ENCODE measurements at regions not wholly inside any gene's neighbourhood (a gene's known extent, or its start where the extent isn't known, plus 50 kb on each side); places are given as distances from the start of the nearest gene placed in this dataset.

GRCh38 chrX:73270753-73271152 lies 56.1 kb upstream of the NAP1L2 start:
- no peak for TF ChIP-seq CTCF (IDR thresholded peaks at IDR 0.05; ENCODE audit: low read depth, low read length)
- no peaks in the 10 kb centered on the region for H3K4me1 ChIP-seq

GRCh38 chrX:73268463-73268862 lies 53.8 kb upstream of the NAP1L2 start:
- no peak for DNase-seq

More at GRCh38 chrX:73270753-73271152, 56.1 kb upstream of the NAP1L2 start:
- no peaks in the 10 kb centered on the region for H3K27me3 ChIP-seq
- no peak overlapping the region for H3K4me3 ChIP-seq (ENCODE audit: low read depth, low read length)
- no peaks in the 10 kb centered on the region for H3K9me3 ChIP-seq
- no peaks in the 10 kb centered on the region for H3K36me3 ChIP-seq
- no peak for DNase-seq

GRCh38 chrX:73267979-73268378 lies 53.3 kb upstream of the NAP1L2 start:
- no peak for TF ChIP-seq CTCF (IDR thresholded peaks at IDR 0.05; ENCODE audit: low read depth, low read length)
- H3K9me3 ChIP-seq: no peaks in the 10 kb centered on the region
- no peak overlapping the region for H3K4me3 ChIP-seq (ENCODE audit: low read depth, low read length)
- no peaks in the 10 kb centered on the region for H3K4me1 ChIP-seq
- no peaks in the 10 kb centered on the region for H3K27me3 ChIP-seq
- no peak for DNase-seq
- no peaks in the 10 kb centered on the region for H3K36me3 ChIP-seq

More at GRCh38 chrX:73268463-73268862, 53.8 kb upstream of the NAP1L2 start:
- H3K9me3 ChIP-seq: no peaks in the 10 kb centered on the region
- H3K4me1 ChIP-seq: no peaks in the 10 kb centered on the region
- no peak overlapping the region for H3K4me3 ChIP-seq (ENCODE audit: low read depth, low read length)
- H3K36me3 ChIP-seq: no peaks in the 10 kb centered on the region
- TF ChIP-seq CTCF (IDR thresholded peaks at IDR 0.05; ENCODE audit: low read depth, low read length): no peak
- H3K27me3 ChIP-seq: no peaks in the 10 kb centered on the region

GRCh38 chrX:73267206-73267605 lies 52.6 kb upstream of the NAP1L2 start:
- Histone ChIP-seq H3K9me3 (no peaks in the 10 kb centered on the region), H3K27me3 (no peaks in the 10 kb centered on the region)
- DNase-seq: no peak

GRCh38 chrX:73266766-73267165 lies 52.1 kb upstream of the NAP1L2 start:
- Histone ChIP-seq H3K36me3 (no peaks in the 10 kb centered on the region), H3K9me3 (no peaks in the 10 kb centered on the region), H3K4me3 (ENCODE audit: low read depth, low read length) (no peak overlapping the region), H3K4me1 (no peaks in the 10 kb centered on the region), H3K27me3 (no peaks in the 10 kb centered on the region)
- DNase-seq: no peak
- no peak for TF ChIP-seq CTCF (IDR thresholded peaks at IDR 0.05; ENCODE audit: low read depth, low read length)

More at GRCh38 chrX:73267206-73267605, 52.6 kb upstream of the NAP1L2 start:
- no peak for TF ChIP-seq CTCF (IDR thresholded peaks at IDR 0.05; ENCODE audit: low read depth, low read length)
- Histone ChIP-seq H3K4me3 (ENCODE audit: low read depth, low read length) (no peak overlapping the region), H3K4me1 (no peaks in the 10 kb centered on the region), H3K36me3 (no peaks in the 10 kb centered on the region)
